PC-9 (cell line): ENCODE measurements at regions not wholly inside any gene's neighbourhood (a gene's known extent, or its start where the extent isn't known, plus 50 kb on each side); places are given as distances from the start of the nearest gene placed in this dataset.

Source experiments
- CTCF ChIP-seq: fragments of 200-600 bp; sonication (generic); conservative IDR thresholded peaks from 2 replicates; pipeline ENCODE4 v1.6.1; 2017; ENCODE audit warnings: mixed run types, antibody characterized with exemption, mild to moderate bottlenecking, moderate library complexity
- EZH2 ChIP-seq: fragments of 200-600 bp; sonication (generic); IDR thresholded peaks from 2 replicates; pipeline ENCODE4 v1.8.0; 2017; ENCODE audit warnings: antibody characterized with exemption, low read depth

DNA sequence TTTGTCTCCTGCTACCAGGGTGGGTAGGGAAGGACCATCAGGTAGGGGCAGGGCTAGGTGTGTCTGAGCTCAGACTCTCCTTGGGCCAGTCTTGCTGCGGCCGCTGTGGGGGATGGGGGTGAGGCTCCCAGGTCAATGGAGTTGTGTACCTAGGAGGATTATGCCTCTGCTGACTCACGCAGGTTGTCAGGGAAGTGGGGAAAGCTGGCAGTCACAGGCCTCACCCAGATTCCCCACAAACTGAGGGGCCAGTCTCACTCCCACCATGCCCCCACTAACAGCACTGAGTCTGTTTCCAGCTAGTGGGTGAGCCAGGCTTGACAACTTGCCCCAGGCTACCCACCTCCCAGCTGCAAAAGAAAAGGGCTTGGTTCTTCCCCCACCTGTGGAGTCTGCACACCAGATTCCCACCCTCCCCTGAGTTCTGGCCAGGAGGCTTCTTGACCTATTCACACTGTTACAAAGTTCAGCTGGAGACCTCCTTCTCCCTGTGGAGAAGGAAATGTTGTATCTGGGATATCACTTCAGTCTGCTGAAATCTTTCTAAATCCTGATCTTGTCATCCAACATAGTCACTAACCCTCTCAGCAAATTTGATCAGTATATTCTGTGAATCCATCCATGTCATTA lies 69.2 kb upstream of the GJA8 start:
- TF ChIP-seq CTCF (no peak), EZH2 (no peak)
